ENCODE measurements at regions not wholly inside any gene's neighbourhood (a gene's known extent, or its start where the extent isn't known, plus 50 kb on each side); places are given as distances from the start of the nearest gene placed in this dataset.

GRCh38 chr19:5243878-5244277 is 96.7 kb downstream of the PTPRS start:
- TF ChIP-seq CTCF (IDR thresholded peaks at IDR 0.05; ENCODE audit: insufficient read depth, low read depth, low read length) (no peak), EZH2 (IDR thresholded peaks at IDR 0.05; ENCODE audit: insufficient read depth, low read length) (no peak)

All from astrocyte (in vitro differentiated cells and primary cell).